Colonic mucosa (tissue), 4 donors: ENCODE measurements at regions not wholly inside any gene's neighbourhood (a gene's known extent, or its start where the extent isn't known, plus 50 kb on each side); places are given as distances from the start of the nearest gene placed in this dataset.

Experiments used
- DNase-seq: peaks from one replicate; pipeline ENCODE4 v3.0.0-alpha.2; 2020
- H3K27ac ChIP-seq: fragments of 200-600 bp; one replicate; pipeline ENCODE4 v1.8.0; 2021
- H3K27me3 ChIP-seq: fragments of 200-600 bp; one replicate; pipeline ENCODE4 v1.8.0; 2021
- H3K36me3 ChIP-seq: fragments of 200-600 bp; one replicate; pipeline ENCODE4 v1.8.0; 2021
- H3K4me1 ChIP-seq: fragments of 200-600 bp; one replicate; pipeline ENCODE4 v1.8.0; 2021; ENCODE audit warnings: mild to moderate bottlenecking
- H3K4me3 ChIP-seq: fragments of 200-600 bp; one replicate; pipeline ENCODE4 v1.8.0; 2021
- H3K9ac ChIP-seq, 2 donors: one replicate each; pipeline ENCODE4 v1.7.0; 2013; ENCODE audit warnings: control low read depth in 2 of 2, low read depth in 2 of 2, low read length in 2 of 2
- H3K9me3 ChIP-seq: fragments of 200-600 bp; one replicate; pipeline ENCODE4 v1.8.0; 2021
- intact Hi-C: fragments of 100-400 bp; cut with DNase I; formaldehyde crosslinking; loops from one replicate; pipeline ENCODE4 v1.14.1; 2022
- TF ChIP-seq, protein P1 (sequence below): fragments of 200-600 bp; IDR thresholded peaks from one replicate; pipeline ENCODE4 v1.8.0; 2022; ENCODE audit warnings: antibody characterized with exemption, mild to moderate bottlenecking
- donor health status: healthy.
- donor health status: DM: no; HTN: no; CAD: no.
- donor health status: DM: no; HTN: no; CAD: no.

DNA sequence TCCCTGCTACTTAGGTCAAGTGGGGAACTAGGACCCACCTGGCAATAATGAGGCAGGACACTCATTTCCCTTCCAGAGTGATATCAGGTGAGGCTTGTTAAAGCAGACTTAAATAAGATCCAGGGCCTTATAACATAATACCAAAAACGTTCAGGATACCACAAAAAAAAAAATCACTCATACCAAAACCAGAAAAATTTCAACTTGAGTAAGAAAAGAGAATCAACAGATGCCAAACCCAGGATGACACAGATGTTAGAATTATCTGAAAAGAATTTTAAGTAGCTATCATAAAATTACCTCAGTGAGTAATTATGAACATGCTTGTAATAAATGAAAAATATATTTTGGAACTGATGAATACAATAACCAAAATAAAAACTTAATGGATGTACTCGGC, 255.6 kb upstream of the OSR1 start:
- no peak for DNase-seq
- Histone ChIP-seq H3K9ac (no peak overlapping the region), H3K4me1 (no peaks in the 10 kb centered on the region), H3K27me3 (no peaks in the 10 kb centered on the region), H3K4me3 (no peak overlapping the region), H3K9me3 (no peaks in the 10 kb centered on the region), H3K27ac (no peak overlapping the region), H3K36me3 (no peaks in the 10 kb centered on the region)
- TF ChIP-seq, protein P1, sequence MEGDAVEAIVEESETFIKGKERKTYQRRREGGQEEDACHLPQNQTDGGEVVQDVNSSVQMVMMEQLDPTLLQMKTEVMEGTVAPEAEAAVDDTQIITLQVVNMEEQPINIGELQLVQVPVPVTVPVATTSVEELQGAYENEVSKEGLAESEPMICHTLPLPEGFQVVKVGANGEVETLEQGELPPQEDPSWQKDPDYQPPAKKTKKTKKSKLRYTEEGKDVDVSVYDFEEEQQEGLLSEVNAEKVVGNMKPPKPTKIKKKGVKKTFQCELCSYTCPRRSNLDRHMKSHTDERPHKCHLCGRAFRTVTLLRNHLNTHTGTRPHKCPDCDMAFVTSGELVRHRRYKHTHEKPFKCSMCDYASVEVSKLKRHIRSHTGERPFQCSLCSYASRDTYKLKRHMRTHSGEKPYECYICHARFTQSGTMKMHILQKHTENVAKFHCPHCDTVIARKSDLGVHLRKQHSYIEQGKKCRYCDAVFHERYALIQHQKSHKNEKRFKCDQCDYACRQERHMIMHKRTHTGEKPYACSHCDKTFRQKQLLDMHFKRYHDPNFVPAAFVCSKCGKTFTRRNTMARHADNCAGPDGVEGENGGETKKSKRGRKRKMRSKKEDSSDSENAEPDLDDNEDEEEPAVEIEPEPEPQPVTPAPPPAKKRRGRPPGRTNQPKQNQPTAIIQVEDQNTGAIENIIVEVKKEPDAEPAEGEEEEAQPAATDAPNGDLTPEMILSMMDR: no peak
- intact Hi-C loops: no loop called here

DNA sequence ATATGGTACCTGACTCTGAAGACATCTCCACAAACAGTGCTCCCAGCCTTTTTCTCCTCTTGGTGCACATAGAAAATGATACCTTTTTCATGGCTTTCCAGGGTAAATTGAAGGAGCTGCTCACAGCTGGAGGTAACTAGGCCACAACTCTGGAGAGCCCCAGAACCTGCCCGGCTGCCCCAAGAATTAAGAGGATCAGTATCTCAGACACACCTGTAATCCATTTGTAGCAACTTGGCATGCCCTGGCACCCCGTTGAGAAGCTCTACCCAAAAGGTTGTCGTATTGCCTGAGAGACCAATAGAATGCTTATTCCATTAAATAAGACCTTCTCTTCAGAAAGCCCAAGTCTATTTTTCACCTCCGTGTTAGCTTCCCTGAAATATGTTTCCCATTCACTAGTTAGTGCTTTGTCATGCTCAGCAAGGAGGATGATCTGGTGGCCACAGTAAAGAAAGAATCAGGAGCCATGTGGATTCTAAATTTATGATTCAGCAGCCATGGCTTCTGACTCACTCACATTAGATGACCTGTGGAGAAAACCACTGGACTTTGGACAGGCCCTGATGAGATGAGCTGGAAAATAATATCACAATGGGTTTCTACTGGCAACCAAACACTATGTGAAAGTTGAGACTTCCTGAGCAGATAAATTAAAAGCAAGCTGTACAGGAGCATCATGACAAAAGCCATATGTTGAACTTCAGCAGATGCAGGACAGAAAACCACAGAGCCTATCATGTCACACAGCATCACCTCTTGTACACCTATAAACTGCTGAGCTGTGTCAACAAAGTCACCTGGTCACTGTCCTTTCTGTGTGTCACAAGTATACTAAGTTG, 253.3 kb upstream of the OSR1 start:
- no peaks in the 10 kb centered on the region for H3K9me3 ChIP-seq
- H3K27me3 ChIP-seq: no peaks in the 10 kb centered on the region
- TF ChIP-seq, protein P1: no peak
- no peak overlapping the region for H3K9ac ChIP-seq
- intact Hi-C loops: no loop called here
- H3K27ac ChIP-seq: no peak overlapping the region
- H3K36me3 ChIP-seq: no peaks in the 10 kb centered on the region
- no peak for DNase-seq
- no peaks in the 10 kb centered on the region for H3K4me1 ChIP-seq
- H3K4me3 ChIP-seq: no peak overlapping the region

DNA sequence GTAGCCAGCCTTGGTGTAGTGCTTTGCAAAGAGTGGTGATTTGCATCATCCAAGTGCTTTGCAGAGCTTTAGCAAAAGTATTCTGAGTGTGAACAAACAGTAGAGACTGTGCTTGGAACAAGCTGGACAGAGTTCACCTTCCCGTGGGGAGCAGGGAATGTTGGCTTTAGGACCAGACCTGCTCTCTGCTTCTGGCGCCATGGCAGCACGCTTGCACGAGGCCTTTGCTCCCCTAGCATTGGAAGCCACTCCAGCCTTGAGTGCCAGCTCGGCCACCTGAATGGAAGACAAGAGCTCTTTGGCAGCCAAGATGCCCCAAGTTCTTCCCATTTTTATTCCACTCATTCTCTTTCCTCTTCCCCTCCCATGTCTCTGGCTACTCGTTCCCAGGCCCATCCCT, 250.8 kb upstream of the OSR1 start:
- no peak overlapping the region for H3K9ac ChIP-seq
- H3K9me3 ChIP-seq: no peaks in the 10 kb centered on the region
- H3K4me3 ChIP-seq: no peak overlapping the region
- no peaks in the 10 kb centered on the region for H3K4me1 ChIP-seq
- intact Hi-C loops: no loop called here
- TF ChIP-seq, protein P1: no peak
- no peak for DNase-seq
- no peaks in the 10 kb centered on the region for H3K36me3 ChIP-seq
- H3K27ac ChIP-seq: no peak overlapping the region
- H3K27me3 ChIP-seq: no peaks in the 10 kb centered on the region

DNA sequence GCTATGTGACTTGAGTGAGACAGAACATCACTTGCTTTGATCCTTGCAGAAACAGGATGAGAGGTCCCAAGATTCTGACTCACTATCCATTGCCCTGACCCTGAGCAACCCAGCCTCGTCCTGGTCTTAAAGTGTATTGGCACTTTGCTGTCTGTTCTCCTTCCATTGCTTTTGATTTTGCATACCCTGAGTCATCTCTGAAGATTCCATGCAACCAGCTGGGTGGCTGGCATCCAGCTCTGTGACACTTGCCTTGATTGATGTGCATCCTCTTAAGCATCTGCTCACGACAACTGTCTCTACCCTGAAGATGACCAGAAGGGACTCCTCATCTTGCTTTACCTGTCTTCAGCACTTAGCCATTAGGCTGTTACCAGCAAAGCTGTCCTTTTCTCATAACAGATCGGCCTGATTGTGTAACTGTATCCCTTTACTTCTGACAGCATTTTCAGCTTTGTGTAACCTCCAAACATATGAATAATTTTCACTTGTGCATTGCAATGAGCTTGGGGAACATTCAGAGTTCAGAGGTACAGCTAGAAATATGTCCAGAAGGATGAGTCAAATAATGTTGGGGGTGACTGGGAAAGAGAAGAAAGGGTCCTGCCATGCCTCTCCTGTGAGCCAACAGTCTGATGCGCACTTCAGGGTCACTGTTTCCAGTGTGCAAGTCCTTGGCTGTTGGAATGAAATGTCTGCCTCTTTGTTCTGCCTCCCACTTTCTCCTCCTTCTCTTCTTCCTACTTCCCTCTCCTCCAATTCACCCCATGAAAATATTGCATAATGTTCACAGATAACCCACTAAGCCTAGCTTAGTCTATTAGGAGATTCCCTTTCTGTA, 249.7 kb upstream of the OSR1 start:
- intact Hi-C loops: no loop called here

DNA sequence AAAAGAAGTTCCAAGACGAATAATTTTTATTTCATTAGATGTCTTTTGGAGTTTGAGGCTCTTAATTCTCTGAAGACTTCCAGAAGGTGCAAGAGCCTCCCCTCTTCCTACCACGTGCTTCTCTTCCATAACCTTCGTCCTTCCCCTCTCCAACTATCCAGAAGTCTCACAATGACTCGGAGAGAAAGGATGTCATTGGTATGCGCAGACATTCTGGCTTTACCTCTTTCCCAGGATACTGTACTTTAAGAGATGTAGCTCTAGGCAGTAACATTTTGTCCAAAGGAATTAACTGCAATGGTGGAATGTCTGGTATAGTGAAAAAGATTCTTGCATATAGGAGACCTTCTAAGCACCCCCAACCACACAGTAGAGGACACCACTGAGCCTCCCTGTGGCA, 249.0 kb upstream of the OSR1 start:
- no peaks in the 10 kb centered on the region for H3K4me1 ChIP-seq
- intact Hi-C loops: no loop called here
- no peaks in the 10 kb centered on the region for H3K36me3 ChIP-seq
- H3K9me3 ChIP-seq: no peaks in the 10 kb centered on the region
- H3K27ac ChIP-seq: no peak overlapping the region
- H3K27me3 ChIP-seq: no peaks in the 10 kb centered on the region
- no peak for DNase-seq
- no peak overlapping the region for H3K9ac ChIP-seq
- no peak overlapping the region for H3K4me3 ChIP-seq
- TF ChIP-seq, protein P1: no peak

More for the DNA sequence above, 249.7 kb upstream of the OSR1 start:
- TF ChIP-seq, protein P1: no peak
- H3K4me3 ChIP-seq: no peak overlapping the region
- no peaks in the 10 kb centered on the region for H3K36me3 ChIP-seq
- no peak overlapping the region for H3K9ac ChIP-seq
- H3K9me3 ChIP-seq: no peaks in the 10 kb centered on the region
- DNase-seq: no peak
- H3K27ac ChIP-seq: no peak overlapping the region
- H3K4me1 ChIP-seq: no peaks in the 10 kb centered on the region
- H3K27me3 ChIP-seq: no peaks in the 10 kb centered on the region
